Esophagus muscularis mucosa (tissue), 4 donors: ENCODE measurements at regions not wholly inside any gene's neighbourhood (a gene's known extent, or its start where the extent isn't known, plus 50 kb on each side); places are given as distances from the start of the nearest gene placed in this dataset.

ENCODE experiments used
- EP300 ChIP-seq: sonication (generic); formaldehyde crosslinking; IDR thresholded peaks from one replicate; pipeline ENCODE4 v1.6.1; 2017; ENCODE audit warnings: antibody characterized with exemption
- POLR2A ChIP-seq: fragments of 450-650 bp; IDR thresholded peaks from one replicate; pipeline ENCODE4 v1.6.1; 2017; ENCODE audit warnings: antibody characterized with exemption, moderate library complexity, mild to moderate bottlenecking, low read depth
- POLR2AphosphoS5 ChIP-seq, 2 donors: sonication (generic); formaldehyde crosslinking; IDR thresholded peaks; one replicate each; pipeline ENCODE4 v1.6.1; 2017; ENCODE audit warnings: antibody characterized with exemption in 2 of 2
- TF ChIP-seq, protein P1 (sequence below), 3 experiments: fragments of 200-600 bp in 2 of 3; fragments of 450-650 bp in 1 of 3; sonication (generic) in 2 of 3; IDR thresholded peaks; one replicate each; pipeline ENCODE4 v1.5.1; 2017 to 2019; ENCODE audit warnings: antibody characterized with exemption in 3 of 3, mild to moderate bottlenecking in 2 of 3, moderate library complexity in 1 of 3

DNA sequence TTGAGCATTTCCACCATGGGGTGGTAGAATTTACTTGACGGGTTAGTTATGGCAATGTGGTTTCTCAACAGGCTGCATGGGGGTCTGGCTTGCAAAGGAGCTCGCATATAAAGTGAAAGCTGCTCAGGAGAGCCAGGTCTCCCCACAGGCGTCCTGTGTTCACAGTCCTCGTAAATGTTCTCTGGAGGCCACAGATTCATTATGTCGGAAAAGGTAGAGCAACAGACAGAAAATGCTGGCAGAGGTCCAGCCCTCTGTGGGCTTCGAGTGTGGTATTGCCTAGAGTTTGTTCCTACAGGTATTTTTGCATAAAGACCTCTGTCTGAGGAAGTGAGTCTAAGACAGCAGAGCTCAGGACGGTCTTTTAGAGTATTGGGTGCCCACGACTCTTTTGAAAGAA is 96.4 kb downstream of the CDCA7 start:
- TF ChIP-seq, protein P1, sequence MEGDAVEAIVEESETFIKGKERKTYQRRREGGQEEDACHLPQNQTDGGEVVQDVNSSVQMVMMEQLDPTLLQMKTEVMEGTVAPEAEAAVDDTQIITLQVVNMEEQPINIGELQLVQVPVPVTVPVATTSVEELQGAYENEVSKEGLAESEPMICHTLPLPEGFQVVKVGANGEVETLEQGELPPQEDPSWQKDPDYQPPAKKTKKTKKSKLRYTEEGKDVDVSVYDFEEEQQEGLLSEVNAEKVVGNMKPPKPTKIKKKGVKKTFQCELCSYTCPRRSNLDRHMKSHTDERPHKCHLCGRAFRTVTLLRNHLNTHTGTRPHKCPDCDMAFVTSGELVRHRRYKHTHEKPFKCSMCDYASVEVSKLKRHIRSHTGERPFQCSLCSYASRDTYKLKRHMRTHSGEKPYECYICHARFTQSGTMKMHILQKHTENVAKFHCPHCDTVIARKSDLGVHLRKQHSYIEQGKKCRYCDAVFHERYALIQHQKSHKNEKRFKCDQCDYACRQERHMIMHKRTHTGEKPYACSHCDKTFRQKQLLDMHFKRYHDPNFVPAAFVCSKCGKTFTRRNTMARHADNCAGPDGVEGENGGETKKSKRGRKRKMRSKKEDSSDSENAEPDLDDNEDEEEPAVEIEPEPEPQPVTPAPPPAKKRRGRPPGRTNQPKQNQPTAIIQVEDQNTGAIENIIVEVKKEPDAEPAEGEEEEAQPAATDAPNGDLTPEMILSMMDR (IDR thresholded peaks at IDR 0.05) = no peak
- TF ChIP-seq POLR2AphosphoS5 (IDR thresholded peaks at IDR 0.05) (no peak), POLR2A (no peak), EP300 (no peak)
